Activated CD8-positive, alpha-beta memory T cell treated with anti-CD3 and anti-CD28 coated beads for 1 hour (primary cell): ENCODE measurements at regions not wholly inside any gene's neighbourhood (a gene's known extent, or its start where the extent isn't known, plus 50 kb on each side); places are given as distances from the start of the nearest gene placed in this dataset.

Experiments used
- DNase-seq, 2 donors: peaks; one replicate each; pipeline ENCODE4 v3.0.0-alpha.2; 2020; ENCODE audit warnings: low read depth in 1 of 2; ENCODE audit errors: extremely low read depth in 1 of 2

DNA sequence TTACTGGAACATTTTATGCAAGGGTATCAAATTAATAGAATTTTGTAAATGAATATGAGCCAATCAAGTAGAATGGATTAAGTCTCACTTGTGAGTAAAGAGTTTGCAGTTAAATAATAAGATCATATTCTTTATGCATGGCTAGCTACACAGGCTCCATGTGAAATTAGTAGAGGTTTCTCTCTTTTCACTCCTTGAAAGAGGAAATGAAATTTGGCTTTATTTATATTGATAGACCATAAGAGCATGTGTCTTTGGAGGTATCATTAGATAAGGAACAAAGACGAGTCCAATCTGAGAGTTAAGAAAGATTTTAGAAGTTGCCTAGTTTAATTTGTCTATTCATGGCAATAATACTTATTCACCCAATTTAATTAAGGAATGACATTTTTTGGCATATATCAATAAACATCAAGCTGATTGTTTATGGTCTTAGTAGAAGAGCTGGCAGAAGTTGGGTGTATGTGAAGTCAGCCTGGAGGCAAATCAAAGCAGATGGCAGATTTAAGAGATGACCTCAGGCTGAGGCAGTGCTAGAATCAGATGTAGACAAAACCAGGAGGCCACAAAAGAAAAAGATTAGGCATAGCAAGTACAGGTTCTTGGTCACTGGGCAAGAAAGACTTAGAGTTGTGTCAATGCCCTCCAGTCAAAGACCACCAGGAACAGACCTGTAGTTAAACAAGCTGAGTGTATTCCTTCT is 406.5 kb upstream of the ARHGEF26 start:
- no peak for DNase-seq

DNA sequence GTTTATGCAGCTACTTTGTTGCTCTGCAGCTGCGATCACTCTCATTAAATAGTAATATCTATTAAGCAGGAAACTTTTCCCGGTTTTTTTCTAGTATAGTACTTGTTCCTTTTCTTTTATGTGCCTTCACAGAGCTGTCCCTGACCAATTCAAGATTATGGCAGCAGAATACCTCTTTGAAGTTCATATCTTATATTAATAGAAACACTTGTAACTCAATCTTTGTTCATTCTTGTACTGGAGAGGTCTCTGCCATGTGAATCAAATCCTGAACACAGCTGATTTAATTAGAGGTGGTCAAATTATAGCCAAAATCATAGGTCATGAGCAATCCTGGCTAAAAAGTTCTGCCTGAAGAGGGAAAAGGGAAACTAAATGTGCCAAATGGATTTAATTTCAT is 399.0 kb upstream of the ARHGEF26 start:
- no peak for DNase-seq

DNA sequence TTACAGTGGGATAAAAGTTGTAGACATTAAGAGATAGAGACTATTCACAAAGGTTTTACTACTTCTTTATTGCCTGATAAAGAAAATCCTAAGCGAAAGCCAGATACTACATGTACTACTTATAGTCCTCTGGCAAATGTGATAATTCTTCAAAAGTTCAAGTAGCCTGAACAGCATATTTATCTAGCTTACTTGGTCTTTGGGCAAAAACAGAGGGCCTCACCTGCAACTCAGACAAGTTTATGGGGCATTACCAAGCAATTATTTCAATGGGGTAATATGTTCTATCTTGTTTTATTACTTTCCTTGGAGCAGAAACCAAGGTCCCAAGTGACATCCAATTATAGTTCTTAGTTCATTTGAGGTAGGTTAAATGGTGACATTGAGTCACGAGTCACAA is 390.1 kb upstream of the ARHGEF26 start:
- no peak for DNase-seq

DNA sequence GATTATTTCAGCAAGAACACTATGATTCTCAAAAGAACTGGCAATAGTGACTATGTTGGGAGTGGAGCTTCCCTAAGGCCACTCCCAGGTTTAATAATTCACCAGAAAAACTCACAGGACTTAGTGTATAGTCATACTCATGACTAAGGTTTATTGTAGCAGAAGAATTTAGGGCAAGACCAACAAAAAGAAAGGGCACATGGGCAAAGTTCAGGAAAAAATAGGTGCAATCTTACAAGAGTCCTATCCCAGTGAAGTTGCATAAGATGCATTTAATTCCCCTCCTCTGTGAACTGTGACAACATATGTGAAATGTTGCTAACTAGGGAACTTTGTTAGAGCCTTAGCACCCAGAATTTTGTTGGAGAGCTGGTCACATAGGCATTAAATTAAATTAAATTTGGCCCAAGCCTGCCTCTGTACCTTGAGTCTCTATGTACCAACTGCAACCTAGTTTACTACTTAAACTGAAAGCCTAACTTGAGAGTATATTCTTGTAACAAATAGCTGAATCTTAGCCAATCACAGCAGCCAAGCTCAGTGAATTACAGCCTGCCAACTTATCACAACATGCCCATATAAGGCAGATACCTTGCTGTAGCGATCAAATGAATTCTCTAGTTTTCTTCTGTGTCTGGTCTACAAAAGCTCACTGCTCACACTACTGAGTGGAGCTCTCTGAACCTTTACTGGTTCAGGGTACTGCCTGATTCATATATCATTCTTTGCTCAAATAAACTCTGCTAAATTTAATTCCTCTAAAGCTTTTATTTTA is 386.2 kb upstream of the ARHGEF26 start:
- no peak for DNase-seq

DNA sequence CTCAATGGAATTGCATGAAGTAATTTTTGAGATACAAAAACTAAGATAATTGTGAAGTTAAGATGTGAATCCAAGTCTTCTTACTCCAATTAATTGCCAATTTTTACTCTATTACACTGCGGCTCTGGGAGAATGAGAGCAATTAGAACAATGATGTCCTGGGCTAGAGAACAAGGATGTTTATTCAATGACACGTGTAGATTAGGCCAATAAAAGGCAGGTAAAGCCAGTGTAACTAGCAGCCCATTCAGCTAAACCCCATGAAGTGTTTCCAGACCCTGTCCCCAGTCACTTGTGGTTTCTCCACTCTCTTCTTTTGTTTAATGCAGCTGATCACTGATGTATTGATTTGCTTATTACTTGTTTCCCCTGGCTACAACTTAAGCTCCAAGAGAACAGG is 381.1 kb upstream of the ARHGEF26 start:
- DNase-seq, result no peak

DNA sequence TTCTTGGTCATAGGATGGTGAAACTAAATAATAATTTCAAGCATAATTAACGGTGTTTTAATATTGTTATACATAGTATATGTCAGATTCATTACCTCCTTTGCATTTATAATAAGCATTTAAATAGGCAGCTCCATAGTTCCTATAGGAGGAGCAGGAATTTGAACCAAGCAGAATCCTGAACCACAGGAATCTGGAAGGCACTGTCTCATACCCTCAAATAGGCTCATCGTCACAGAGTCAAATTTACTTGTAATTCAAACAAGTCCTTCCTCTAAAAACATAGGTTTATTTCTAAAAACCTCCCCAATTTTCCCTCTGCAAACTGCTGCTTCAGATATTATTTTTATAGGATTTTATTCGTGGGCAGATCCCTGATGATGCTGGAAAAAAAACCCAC is 376.3 kb upstream of the ARHGEF26 start:
- DNase-seq, result no peak

DNA sequence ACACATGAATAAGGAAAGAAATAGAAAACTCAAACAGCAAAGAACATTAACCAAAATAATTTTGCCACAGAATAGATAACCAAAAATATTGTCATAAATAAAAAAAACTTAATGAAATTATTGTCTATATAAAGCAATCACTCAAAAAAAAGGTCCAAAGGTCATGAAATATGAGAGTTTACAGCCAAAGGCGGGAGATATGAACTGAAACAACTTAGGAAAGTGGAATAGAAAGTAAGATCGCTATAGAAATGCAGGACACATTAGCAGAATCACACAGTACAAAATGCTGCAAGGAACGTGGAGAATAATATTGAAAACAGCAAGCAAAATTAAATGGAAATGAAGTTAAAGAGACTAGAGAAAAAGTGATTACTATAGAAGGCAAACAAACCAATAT is 375.0 kb upstream of the ARHGEF26 start:
- DNase-seq, result no peak

DNA sequence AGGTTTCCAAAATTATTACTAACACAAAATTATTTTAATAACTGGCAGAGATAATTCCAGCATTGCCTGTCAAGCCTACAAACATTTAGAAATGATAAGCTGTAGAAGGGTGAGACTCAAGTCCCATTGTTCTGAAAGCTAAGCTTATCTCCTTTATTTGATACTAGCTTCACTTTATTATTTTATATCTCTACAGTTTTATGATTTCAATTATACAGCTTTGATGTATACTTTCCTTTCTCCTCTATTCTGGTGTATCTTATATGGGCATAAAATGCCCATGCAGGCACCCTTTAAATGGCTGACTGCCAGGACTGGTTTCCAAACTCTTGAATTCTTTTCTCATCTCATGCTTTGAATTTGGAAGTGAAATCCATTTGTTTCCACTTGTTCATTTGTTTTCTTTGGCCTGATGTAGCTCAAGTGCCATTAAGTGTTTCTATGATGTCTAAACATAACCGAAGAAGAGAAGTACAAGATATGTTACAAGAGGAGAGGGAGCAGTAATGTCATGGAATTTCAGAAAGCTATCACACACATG is 372.1 kb upstream of the ARHGEF26 start:
- no peak for DNase-seq

DNA sequence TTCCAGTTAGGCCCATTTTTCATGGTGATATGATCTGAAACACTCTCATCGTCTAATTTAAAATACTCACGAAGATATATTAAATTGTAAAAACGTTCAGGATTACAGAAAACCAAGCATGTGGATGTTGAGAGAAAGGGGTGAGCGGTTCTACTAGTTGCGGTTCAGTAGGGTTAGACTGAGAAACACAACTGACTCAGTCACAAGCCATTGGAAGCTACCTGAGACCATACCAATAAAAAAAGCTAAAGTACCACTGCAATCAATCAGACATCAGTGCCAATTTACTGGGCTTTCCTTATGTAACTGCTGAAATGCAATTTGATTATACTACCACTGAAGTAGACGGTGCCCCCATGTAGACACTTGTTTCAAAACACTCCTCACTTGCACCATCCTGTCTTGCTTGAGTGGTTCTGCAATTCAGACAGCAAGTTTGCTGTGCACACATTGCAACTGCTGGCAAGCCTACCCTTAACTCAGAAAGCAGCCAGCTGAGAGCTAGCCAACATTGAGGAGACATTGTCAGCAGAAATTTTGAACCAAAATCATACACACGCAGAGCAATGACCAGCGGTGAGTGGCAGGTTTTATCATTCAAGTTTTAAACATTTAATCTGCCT is 368.7 kb upstream of the ARHGEF26 start:
- no peak for DNase-seq

DNA sequence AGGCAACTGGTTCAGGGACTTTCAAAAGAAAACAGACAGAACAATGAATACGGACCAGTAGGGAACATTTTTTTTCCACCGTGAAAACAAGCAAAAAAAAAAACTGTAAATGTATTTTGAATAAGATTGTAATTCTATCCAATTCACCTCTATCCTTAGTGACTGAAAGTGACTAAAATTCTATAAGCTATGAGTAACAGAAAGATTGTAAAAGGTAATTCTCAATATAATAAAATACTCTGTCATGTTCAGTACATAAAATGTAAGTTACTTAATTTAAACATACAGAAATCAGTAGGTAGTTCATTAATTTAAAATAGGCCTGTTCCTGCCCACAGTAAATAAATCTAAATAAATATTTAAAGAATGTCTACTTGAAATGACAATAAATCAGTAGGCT is 368.2 kb upstream of the ARHGEF26 start:
- DNase-seq, result no peak

DNA sequence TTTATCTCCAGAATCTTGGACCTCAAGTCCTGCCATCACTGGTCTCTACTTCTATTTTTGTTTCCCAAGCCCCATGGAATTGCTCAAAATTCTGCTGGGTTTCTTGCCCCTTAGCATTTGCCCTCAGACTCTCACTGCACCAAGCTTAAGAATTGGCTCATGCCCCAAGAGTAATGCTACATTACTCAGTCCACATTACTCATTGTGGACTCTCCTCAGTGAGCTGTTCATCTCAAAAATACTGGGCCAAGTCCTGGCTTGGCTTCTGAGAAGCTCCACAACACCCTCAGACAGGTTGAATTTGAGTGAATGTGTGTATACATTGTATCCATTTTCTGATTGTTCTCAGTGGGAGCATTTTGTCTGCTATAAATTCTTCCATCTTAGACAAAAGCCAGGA is 364.4 kb upstream of the ARHGEF26 start:
- no peak for DNase-seq

DNA sequence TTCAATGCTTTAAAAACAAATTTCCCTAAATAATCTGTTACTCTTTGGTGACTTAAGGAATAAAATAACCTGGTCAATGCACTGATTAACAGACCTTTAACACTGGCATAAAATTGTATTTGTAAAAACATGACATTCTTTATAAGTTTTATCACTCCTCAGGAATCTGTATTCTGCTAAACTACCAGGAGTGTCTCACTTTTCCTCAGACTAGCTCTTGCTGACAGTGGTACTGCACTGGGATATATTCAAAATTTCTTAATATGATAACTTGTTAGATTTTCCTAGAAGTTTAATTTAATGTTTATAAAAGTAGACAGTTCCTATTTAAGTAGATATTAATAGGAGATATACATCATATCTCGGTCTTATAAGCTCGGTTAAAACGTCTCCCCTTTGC is 363.4 kb upstream of the ARHGEF26 start:
- no peak for DNase-seq

DNA sequence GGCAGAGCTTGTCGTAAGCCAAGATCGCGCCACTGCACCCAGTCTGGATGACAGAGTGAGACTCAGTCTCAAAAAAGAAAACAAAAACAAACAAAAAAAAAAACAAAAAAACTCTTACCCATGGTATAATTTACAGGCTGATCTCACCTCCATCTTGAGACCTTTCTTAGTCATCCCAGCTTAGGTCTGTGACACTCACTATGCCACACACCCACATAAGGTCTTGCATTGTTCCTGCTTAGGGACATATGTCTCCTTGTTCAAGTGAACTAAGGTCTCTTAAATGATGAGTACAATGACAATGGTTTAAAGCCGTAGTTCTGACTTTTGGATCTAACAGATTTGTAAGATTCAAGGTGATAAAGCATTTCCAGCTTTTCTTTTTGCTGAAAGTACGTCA is 360.2 kb upstream of the ARHGEF26 start:
- no peak for DNase-seq

DNA sequence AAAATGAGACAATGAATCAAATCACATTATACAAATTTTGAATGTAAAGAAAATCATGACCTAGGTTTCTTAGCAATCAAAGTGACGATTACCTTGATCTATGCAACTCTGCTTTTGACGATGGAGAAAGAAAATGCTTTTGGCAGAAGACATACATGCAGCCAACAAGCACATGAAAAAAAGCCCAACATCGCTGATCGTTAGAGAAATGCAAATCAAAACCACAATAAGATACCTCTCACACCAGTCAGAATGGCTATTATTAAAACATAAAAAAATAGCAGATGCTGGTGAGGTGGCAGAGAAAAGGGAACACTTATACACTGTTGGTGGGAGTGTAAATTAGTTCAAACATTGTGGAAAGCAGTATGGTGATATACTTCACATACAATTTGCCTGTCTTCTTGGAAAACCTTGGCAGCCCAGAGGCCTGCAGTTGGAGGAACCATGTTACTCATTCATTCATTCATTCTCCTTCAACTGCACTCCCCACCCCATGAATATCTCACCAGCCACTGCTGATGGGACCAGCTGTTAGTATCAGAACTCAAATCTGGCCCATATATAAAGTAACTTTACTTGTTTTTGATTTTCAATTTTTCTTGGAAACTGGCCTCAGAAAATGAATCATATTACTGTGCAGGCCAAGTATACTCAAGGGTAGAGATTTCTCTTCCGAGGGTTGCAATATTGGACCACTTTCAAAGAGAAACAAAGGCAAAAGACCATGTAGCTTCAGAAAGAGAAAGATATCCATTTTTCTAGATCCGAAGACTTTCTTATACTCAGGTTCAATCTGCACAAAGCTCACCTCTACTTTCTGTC is 358.6 kb upstream of the ARHGEF26 start:
- no peak for DNase-seq

DNA sequence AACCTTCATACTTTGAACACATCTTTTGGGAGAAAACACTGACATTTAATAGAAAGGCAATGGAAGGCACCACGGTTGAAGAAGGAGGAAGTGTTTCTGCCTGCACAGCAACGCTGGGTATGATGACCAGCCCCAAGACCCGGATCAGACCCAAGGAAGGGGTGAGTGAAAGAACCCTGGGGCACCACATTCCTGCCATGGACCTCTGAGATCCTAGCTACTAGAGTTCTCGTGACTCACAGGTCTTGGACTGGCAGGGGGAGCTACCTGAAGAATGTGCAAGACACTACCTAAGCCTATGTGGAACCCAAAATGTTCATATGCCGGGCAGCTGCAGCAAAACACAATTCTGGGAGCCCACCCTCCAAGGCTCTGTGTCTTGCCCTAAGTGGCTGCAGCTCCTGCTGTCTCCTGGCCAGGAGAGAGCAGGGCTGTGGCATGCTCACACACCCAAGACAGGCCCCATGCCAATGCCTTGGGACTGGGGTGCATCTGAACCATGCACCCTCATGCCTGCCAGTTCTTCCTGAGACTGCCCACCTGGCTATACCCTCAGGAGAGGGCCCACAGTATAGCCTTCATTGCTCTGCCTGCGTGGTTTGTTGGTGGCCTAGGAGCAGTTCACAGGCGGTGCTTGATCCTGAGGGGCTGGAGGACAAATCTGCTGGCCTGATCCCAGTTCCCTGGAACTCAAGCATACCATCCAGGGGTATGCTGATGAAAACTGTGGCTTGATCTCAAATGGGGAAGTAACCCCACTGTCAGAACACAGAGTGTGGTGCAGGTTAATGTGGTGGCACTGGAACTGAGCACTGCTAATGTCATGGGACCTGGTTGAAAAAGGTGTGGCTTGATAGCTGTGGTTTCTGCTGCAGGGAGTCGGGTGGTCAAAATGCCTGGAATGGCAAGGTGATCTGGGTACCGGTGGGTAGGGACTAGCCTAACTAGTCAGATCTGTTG is 353.3 kb upstream of the ARHGEF26 start:
- no peak for DNase-seq

DNA sequence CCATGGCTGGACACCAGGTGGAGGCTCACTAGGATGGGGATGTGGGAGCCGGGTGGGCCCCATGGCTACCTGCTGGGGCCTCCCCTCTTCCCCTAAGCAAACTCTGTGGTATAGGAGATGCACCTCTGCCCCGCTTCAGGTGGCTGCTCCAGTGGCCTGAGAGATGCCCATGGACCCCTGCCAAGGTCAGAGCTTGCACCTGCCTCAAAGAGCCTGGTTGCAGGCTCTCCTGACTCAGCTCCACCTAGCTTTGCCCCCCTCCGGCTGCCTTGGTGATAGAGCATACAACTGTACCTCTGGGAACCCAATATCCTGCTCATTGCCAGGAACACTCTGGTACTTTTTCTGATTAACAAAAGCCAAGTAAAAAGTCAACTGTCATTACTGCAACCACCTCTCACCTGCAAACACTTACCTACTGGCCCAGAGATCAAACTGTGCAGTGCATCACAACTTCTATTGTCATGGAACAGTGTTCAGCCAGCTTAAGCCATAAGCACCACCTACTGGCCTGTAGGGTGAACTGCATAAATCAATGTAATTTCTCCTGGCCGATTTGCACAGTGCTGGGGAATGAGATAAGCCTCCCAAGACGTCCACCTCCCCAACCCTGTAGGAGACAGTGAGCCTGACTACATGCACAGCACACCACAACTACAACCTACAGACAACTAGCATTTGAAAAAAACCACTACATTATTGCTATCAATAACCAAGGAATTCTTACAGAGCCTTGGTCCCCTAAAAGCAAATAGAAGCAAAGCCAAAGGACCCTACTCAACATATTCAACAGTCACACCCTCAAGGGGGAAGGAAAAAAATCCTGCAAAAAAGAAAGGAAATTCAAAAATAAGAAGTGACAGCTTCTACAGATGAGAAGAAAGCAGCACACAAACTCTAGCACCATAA is 352.4 kb upstream of the ARHGEF26 start:
- DNase-seq, result peak in 1 of 2 donors; percentile 8

DNA sequence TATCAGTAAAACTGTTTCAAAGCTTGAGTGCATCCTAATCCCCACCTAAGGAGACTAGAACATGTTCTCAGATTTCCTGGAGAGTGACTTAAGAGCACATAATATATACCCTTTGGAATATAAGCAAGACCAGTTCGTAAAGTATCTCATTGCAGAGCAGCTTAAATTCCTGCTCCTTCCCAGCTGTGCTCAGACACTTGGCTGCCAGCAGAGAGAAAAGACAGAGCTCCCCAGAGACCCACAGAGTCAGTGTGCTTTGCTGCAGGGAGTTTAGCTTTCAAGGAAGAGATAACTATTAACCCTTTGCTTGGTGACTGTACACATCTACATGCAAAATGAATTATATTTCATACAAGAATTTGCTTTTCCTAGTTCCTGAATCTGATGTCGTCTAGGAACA is 338.1 kb upstream of the ARHGEF26 start:
- DNase-seq, result no peak

DNA sequence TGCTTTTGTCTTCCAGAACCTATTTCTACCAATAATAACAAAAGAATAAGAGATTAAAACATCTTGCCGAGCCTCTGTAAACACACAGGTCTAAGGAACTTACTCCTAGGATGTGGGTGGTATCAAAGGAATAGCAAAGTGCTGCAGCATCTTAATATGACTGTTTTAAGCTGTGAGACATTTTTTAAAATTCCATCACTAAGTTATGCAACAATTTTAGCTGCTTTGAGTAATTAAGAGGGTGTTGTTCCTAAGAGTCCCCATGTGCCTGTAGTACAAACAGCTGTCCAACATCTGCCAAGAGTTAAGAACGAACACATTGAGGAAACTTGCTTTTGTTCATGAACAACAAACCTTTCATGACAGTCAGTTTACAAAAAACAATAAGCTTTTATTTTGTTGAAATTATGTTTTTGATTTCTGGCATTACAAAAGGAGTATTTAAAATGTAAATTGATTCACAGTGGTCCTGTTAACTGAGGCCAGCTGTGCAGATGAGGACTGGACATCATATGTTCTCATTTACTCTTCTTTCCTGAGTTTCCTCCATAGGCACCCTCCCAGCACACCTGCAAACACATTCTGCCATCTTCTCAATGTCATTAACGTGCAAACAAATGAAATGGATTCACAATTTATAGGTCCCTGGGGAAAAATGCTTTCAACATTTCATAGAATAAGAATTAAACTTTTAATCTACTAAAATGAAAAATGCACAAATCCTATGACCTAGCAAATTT is 337.3 kb upstream of the ARHGEF26 start:
- no peak for DNase-seq
